Suprapubic skin (tissue), 3 donors: ENCODE measurements at regions not wholly inside any gene's neighbourhood (a gene's known extent, or its start where the extent isn't known, plus 50 kb on each side); places are given as distances from the start of the nearest gene placed in this dataset.

Source experiments
- CTCF ChIP-seq, 2 donors: fragments of 200-600 bp in 1 of 2; fragments of 450-650 bp in 1 of 2; sonication (generic) in 1 of 2; IDR thresholded peaks; one replicate each; pipeline ENCODE4 v1.5.1; 2016 to 2019; ENCODE audit warnings: antibody characterized with exemption in 2 of 2, mild to moderate bottlenecking in 1 of 2, moderate library complexity in 1 of 2
- POLR2AphosphoS5 ChIP-seq, 3 donors: sonication (generic); formaldehyde crosslinking; IDR thresholded peaks; one replicate each; pipeline ENCODE4 v1.6.1; 2017; ENCODE audit warnings: antibody characterized with exemption in 3 of 3

- TF ChIP-seq POLR2AphosphoS5 (IDR thresholded peaks at IDR 0.05) (no peak), CTCF (IDR thresholded peaks at IDR 0.05) (no peak)
These were observed 51.5 kb upstream of the NMNAT3 start for GRCh38 chr3:139729300-139729699.
